GM23248 (cell line): ENCODE measurements at regions not wholly inside any gene's neighbourhood (a gene's known extent, or its start where the extent isn't known, plus 50 kb on each side); places are given as distances from the start of the nearest gene placed in this dataset.

Experiments used
- DNase-seq: peaks from one replicate; pipeline ENCODE4 v3.0.0-alpha.2; 2015
- H2AFZ ChIP-seq: fragments of 200-600 bp; sonication (generic); 2 replicates; pipeline ENCODE4 v1.6.1; 2016; ENCODE audit warnings: antibody characterized with exemption
- H3F3A ChIP-seq: fragments of 200-600 bp; sonication (generic); 2 replicates; pipeline ENCODE4 v1.6.1; 2016; ENCODE audit warnings: mild to moderate bottlenecking, antibody characterized with exemption, mixed run types; ENCODE audit not compliant: insufficient read depth
- H3K27ac ChIP-seq: fragments of 200-600 bp; sonication (generic); 2 replicates; pipeline ENCODE4 v1.5.1; 2016; ENCODE audit warnings: mild to moderate bottlenecking
- H3K27me3 ChIP-seq: fragments of 200-600 bp; sonication (generic); replicated peaks from 2 replicates; pipeline ENCODE4 v1.6.1; 2016; ENCODE audit warnings: mild to moderate bottlenecking; ENCODE audit not compliant: insufficient read depth
- H3K36me3 ChIP-seq: fragments of 200-600 bp; sonication (generic); 2 replicates; pipeline ENCODE4 v1.6.1; 2016; ENCODE audit warnings: low read depth, mild to moderate bottlenecking
- H3K4me1 ChIP-seq: fragments of 200-600 bp; sonication (generic); 2 replicates; pipeline ENCODE4 v1.6.1; 2016; ENCODE audit warnings: mild to moderate bottlenecking; ENCODE audit not compliant: insufficient read depth
- H3K4me2 ChIP-seq: fragments of 200-600 bp; sonication (generic); one replicate; pipeline ENCODE4 v1.6.1; 2016; ENCODE audit warnings: mild to moderate bottlenecking; ENCODE audit not compliant: unreplicated experiment
- H3K4me3 ChIP-seq: fragments of 200-600 bp; sonication (generic); 2 replicates; pipeline ENCODE4 v1.5.1; 2016; ENCODE audit warnings: mild to moderate bottlenecking
- H3K79me2 ChIP-seq: fragments of 200-600 bp; sonication (generic); 2 replicates; pipeline ENCODE4 v1.6.1; 2016; ENCODE audit warnings: mild to moderate bottlenecking; ENCODE audit not compliant: insufficient read depth
- H3K9ac ChIP-seq: fragments of 200-600 bp; sonication (generic); 2 replicates; pipeline ENCODE4 v1.6.1; 2016; ENCODE audit warnings: mild to moderate bottlenecking
- H3K9me2 ChIP-seq: fragments of 200-600 bp; sonication (generic); 2 replicates; pipeline ENCODE4 v1.6.1; 2016; ENCODE audit warnings: mixed run types, mild to moderate bottlenecking, moderate library complexity; ENCODE audit not compliant: insufficient read depth
- H3K9me3 ChIP-seq: fragments of 200-600 bp; sonication (generic); one replicate; pipeline ENCODE4 v1.6.1; 2017; ENCODE audit warnings: low read depth
- H4K20me1 ChIP-seq: fragments of 200-600 bp; sonication (generic); 2 replicates; pipeline ENCODE4 v1.6.0; 2016; ENCODE audit not compliant: insufficient read depth
- EZH2 ChIP-seq: fragments of 200-600 bp; sonication (generic); IDR thresholded peaks from 2 replicates; pipeline ENCODE4 v1.6.1; 2018; ENCODE audit warnings: antibody characterized with exemption, mild to moderate bottlenecking; ENCODE audit not compliant: insufficient read depth, poor library complexity, severe bottlenecking
- EZH2phosphoT487 ChIP-seq: fragments of 200-600 bp; sonication (generic); IDR thresholded peaks from 2 replicates; pipeline ENCODE4 v1.6.1; 2018; ENCODE audit warnings: antibody characterized with exemption, moderate library complexity, mild to moderate bottlenecking, low read depth; ENCODE audit not compliant: insufficient read depth
- WGBS, 2 experiments: methylation state at CpG; one replicate each; pipeline ENCODE4 v1.1.6; 2015 to 2017; ENCODE audit warnings: low lambda C conversion rate in 2 of 2, low coverage in 1 of 2; ENCODE audit errors: missing lambda C conversion rate in 2 of 2; 5-methylcytosine and 5-hydroxymethylcytosine counted together
- in situ Hi-C: fragments of 300-500 bp; cut with MboI; formaldehyde crosslinking; loops from 2 replicates; pipeline ENCODE4 v1.15.0; 2020

GRCh38 chr9:3742586-3742985 is 216.8 kb upstream of the RFX3 start:
- no peak overlapping the region for H2AFZ ChIP-seq
- no peaks in the 10 kb centered on the region for H4K20me1 ChIP-seq
- no peak overlapping the region for H3K27ac ChIP-seq
- no peaks in the 10 kb centered on the region for H3K27me3 ChIP-seq
- H3F3A ChIP-seq: peaks cover 12% of the 10 kb centered on the region
- in situ Hi-C loops: no loop called here
- peaks cover 29% of the 10 kb centered on the region for H3K4me1 ChIP-seq
- TF ChIP-seq EZH2phosphoT487: no peak
- no peak for TF ChIP-seq EZH2
- no peaks in the 10 kb centered on the region for H3K36me3 ChIP-seq
- H3K9ac ChIP-seq: no peak overlapping the region
- no peaks in the 10 kb centered on the region for H3K9me3 ChIP-seq
- DNase-seq: no peak
- H3K9me2 ChIP-seq: no peaks in the 10 kb centered on the region
- no peak overlapping the region for H3K4me2 ChIP-seq
- H3K4me3 ChIP-seq: no peak overlapping the region
- H3K79me2 ChIP-seq: no peaks in the 10 kb centered on the region
- WGBS, 2 experiments: 80 to 89% methylated on average over 3 of the region's 3 CpGs

GRCh38 chr9:3741729-3742128 is 215.9 kb upstream of the RFX3 start:
- 87 to 98% methylated on average over 3 of the region's 3 CpGs for WGBS, 2 experiments
- H3K79me2 ChIP-seq: no peaks in the 10 kb centered on the region

GRCh38 chr9:3740690-3741419 is 215.1 kb upstream of the RFX3 start:
- H3K36me3 ChIP-seq: no peaks in the 10 kb centered on the region
- H3K9me2 ChIP-seq: no peaks in the 10 kb centered on the region
- no peaks in the 10 kb centered on the region for H3K27me3 ChIP-seq
- no peak for TF ChIP-seq EZH2
- no peak for TF ChIP-seq EZH2phosphoT487
- H2AFZ ChIP-seq: no peak overlapping the region
- whole genome bisulfite sequencing, 2 experiments: 59 to 67% methylated on average over 9 of the region's 9 CpGs
- H3K4me2 ChIP-seq: peak overlapping the region; percentile 2
- in situ Hi-C loops: no loop called here
- no peaks in the 10 kb centered on the region for H3K79me2 ChIP-seq
- H3K9me3 ChIP-seq: no peaks in the 10 kb centered on the region
- H3K27ac ChIP-seq: no peak overlapping the region
- H4K20me1 ChIP-seq: no peaks in the 10 kb centered on the region
- no peak overlapping the region for H3K4me3 ChIP-seq
- H3F3A ChIP-seq: peaks cover 3% of the 10 kb centered on the region; the same call in 1 of the 2 replicates
- H3K4me1 ChIP-seq: peaks cover 16% of the 10 kb centered on the region
- peak; percentile 66 for DNase-seq
- no peak overlapping the region for H3K9ac ChIP-seq

More at GRCh38 chr9:3741729-3742128, 215.9 kb upstream of the RFX3 start:
- Histone ChIP-seq H3K9ac (no peak overlapping the region), H3K4me2 (no peak overlapping the region), H4K20me1 (no peaks in the 10 kb centered on the region), H3K27me3 (no peaks in the 10 kb centered on the region), H3K4me1 (peaks cover 23% of the 10 kb centered on the region), H3F3A (peaks cover 10% of the 10 kb centered on the region), H3K4me3 (no peak overlapping the region), H2AFZ (no peak overlapping the region), H3K36me3 (no peaks in the 10 kb centered on the region), H3K9me2 (no peaks in the 10 kb centered on the region), H3K9me3 (no peaks in the 10 kb centered on the region), H3K27ac (no peak overlapping the region)
- in situ Hi-C loops: no loop called here
- no peak for DNase-seq
- TF ChIP-seq EZH2 (no peak), EZH2phosphoT487 (no peak)

GRCh38 chr9:3736161-3736560 is 210.4 kb upstream of the RFX3 start:
- no peaks in the 10 kb centered on the region for H3K27me3 ChIP-seq
- H3K4me2 ChIP-seq: no peak overlapping the region
- H3F3A ChIP-seq: no peaks in the 10 kb centered on the region
- H3K4me3 ChIP-seq: no peak overlapping the region
- TF ChIP-seq EZH2phosphoT487 (no peak), EZH2 (no peak)
- H3K9ac ChIP-seq: no peak overlapping the region
- no peaks in the 10 kb centered on the region for H3K9me2 ChIP-seq
- no peaks in the 10 kb centered on the region for H3K36me3 ChIP-seq
- in situ Hi-C loops: loop anchor here (10.0 kb wide), 3 partner anchors 261 to 619 kb away; no protein-coding TSS in a partner anchor
- WGBS, 2 experiments: 64 to 75% methylated on average over 5 of the region's 5 CpGs
- H4K20me1 ChIP-seq: no peaks in the 10 kb centered on the region
- H3K9me3 ChIP-seq: no peaks in the 10 kb centered on the region
- H2AFZ ChIP-seq: no peak overlapping the region
- DNase-seq: no peak
- no peak overlapping the region for H3K27ac ChIP-seq
- H3K79me2 ChIP-seq: no peaks in the 10 kb centered on the region
- peaks cover 23% of the 10 kb centered on the region for H3K4me1 ChIP-seq
